BLaER1 (cell line): ENCODE measurements at regions not wholly inside any gene's neighbourhood (a gene's known extent, or its start where the extent isn't known, plus 50 kb on each side); places are given as distances from the start of the nearest gene placed in this dataset.

Experiments used
- H3K27ac ChIP-seq: shearing (Covaris generic); formaldehyde crosslinking; 2 replicates; pipeline ENCODE4 v1.8.1; 2022
- H3K27me3 ChIP-seq: shearing (Covaris generic); formaldehyde crosslinking; 2 replicates; pipeline ENCODE4 v1.8.1; 2022
- H3K36me3 ChIP-seq: shearing (Covaris generic); formaldehyde crosslinking; 2 replicates; pipeline ENCODE4 v1.8.1; 2022
- H3K4me1 ChIP-seq: shearing (Covaris generic); formaldehyde crosslinking; 2 replicates; pipeline ENCODE4 v1.8.1; 2022
- H3K4me2 ChIP-seq: shearing (Covaris generic); formaldehyde crosslinking; 2 replicates; pipeline ENCODE4 v1.8.1; 2022
- H3K4me3 ChIP-seq: shearing (Covaris generic); formaldehyde crosslinking; 2 replicates; pipeline ENCODE4 v1.8.1; 2022
- H3K9ac ChIP-seq: shearing (Covaris generic); formaldehyde crosslinking; 2 replicates; pipeline ENCODE4 v1.8.1; 2022
- H3K9me3 ChIP-seq: shearing (Covaris generic); formaldehyde crosslinking; 2 replicates; pipeline ENCODE4 v1.8.1; 2022
- H4K20me1 ChIP-seq: shearing (Covaris generic); formaldehyde crosslinking; 2 replicates; pipeline ENCODE4 v1.8.1; 2022
- Cebpa-rat ChIP-seq: shearing (Covaris generic); IDR thresholded peaks from 2 replicates; pipeline ENCODE4 v1.8.1; 2022

- H3K36me3 ChIP-seq = no peaks in the 10 kb centered on the region
- no peak for TF ChIP-seq Cebpa-rat
- H3K4me2 ChIP-seq = no peak overlapping the region
- no peaks in the 10 kb centered on the region for H3K9me3 ChIP-seq
- H3K4me3 ChIP-seq = no peak overlapping the region
- H3K9ac ChIP-seq = no peak overlapping the region
- H3K27ac ChIP-seq = no peak overlapping the region
- H3K4me1 ChIP-seq = no peaks in the 10 kb centered on the region
- H4K20me1 ChIP-seq = no peaks in the 10 kb centered on the region
- H3K27me3 ChIP-seq = no peaks in the 10 kb centered on the region
Measured at GRCh38 chr2:224242561-224242960, 159.3 kb downstream of the FAM124B start.

DNA sequence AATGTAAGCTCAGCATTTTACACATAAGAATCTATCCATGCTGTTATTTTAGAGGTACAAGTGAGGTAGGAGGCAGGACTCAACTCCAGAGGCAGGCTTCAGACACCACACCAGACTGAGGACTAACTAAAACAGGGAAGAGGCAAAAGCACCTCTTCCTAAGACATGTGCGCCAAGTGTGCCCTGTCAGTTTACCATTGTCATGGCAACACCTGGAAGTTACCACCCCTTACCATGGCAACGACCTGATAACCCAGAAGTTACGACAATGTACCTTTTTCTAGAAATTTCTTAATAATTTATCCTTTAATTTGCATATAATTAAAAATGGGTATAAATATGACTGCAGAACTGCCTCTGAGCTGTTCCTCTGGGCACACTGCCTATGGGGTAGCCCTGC is 160.1 kb downstream of the FAM124B start:
- H3K4me3 ChIP-seq = no peak overlapping the region
- TF ChIP-seq Cebpa-rat = no peak
- no peaks in the 10 kb centered on the region for H3K27me3 ChIP-seq

GRCh38 chr2:224241001-224241400 is 160.9 kb downstream of the FAM124B start:
- H4K20me1 ChIP-seq = no peaks in the 10 kb centered on the region
- no peak overlapping the region for H3K27ac ChIP-seq
- no peaks in the 10 kb centered on the region for H3K36me3 ChIP-seq
- no peaks in the 10 kb centered on the region for H3K4me1 ChIP-seq
- H3K4me2 ChIP-seq = no peak overlapping the region
- no peak overlapping the region for H3K4me3 ChIP-seq
- H3K9ac ChIP-seq = no peak overlapping the region
- H3K27me3 ChIP-seq = no peaks in the 10 kb centered on the region
- no peaks in the 10 kb centered on the region for H3K9me3 ChIP-seq
- TF ChIP-seq Cebpa-rat = no peak

More for the DNA sequence above, 160.1 kb downstream of the FAM124B start:
- Histone ChIP-seq H4K20me1 (no peaks in the 10 kb centered on the region), H3K9ac (no peak overlapping the region), H3K36me3 (no peaks in the 10 kb centered on the region), H3K4me1 (no peaks in the 10 kb centered on the region), H3K27ac (no peak overlapping the region), H3K4me2 (no peak overlapping the region), H3K9me3 (no peaks in the 10 kb centered on the region)

DNA sequence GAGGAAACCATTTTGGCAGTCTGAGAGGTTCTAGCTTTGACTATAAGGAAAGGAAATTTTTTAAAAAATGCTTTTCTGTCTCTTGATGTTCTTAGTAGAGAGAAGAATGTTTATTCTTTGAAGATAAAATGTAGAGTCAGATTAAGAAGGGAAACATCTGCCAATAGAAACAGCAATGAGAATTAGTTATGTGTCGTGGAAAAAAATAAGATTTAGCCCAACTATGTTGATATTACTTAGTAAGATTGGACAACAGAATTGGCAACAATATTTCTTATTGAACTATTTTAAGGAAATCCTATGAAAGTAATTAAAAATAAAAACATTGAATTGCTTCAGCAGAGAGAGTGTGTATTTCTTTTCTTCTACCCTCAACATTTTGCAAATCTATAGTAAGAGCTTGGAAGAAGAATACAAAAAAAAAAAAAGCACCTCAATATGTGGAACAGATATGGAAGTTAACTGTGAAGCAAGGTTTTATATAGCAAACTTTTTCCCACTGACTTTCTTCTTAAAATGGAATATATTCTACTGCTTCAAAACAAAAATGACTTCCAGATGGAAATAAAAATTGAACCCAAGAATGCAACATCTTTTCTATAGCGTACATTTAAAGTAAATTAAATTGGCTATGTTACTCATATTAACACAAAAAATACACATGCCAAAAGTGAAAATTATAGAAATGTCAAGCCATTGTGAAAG is 177.9 kb downstream of the FAM124B start:
- H3K27ac ChIP-seq = no peak overlapping the region
- H3K36me3 ChIP-seq = no peaks in the 10 kb centered on the region
- no peaks in the 10 kb centered on the region for H4K20me1 ChIP-seq
- no peak overlapping the region for H3K4me2 ChIP-seq
- no peaks in the 10 kb centered on the region for H3K9me3 ChIP-seq
- no peak overlapping the region for H3K9ac ChIP-seq
- no peak for TF ChIP-seq Cebpa-rat
- H3K27me3 ChIP-seq = no peaks in the 10 kb centered on the region
- H3K4me1 ChIP-seq = peaks cover 7% of the 10 kb centered on the region
- H3K4me3 ChIP-seq = no peak overlapping the region

GRCh38 chr2:224222974-224223373 is 178.9 kb downstream of the FAM124B start:
- Histone ChIP-seq H3K27me3 (no peaks in the 10 kb centered on the region), H4K20me1 (no peaks in the 10 kb centered on the region), H3K36me3 (no peaks in the 10 kb centered on the region), H3K4me3 (no peak overlapping the region), H3K9me3 (no peaks in the 10 kb centered on the region), H3K27ac (no peak overlapping the region), H3K4me2 (peak overlapping the region; percentile 32), H3K9ac (no peak overlapping the region), H3K4me1 (peaks cover 7% of the 10 kb centered on the region)
- TF ChIP-seq Cebpa-rat = no peak

DNA sequence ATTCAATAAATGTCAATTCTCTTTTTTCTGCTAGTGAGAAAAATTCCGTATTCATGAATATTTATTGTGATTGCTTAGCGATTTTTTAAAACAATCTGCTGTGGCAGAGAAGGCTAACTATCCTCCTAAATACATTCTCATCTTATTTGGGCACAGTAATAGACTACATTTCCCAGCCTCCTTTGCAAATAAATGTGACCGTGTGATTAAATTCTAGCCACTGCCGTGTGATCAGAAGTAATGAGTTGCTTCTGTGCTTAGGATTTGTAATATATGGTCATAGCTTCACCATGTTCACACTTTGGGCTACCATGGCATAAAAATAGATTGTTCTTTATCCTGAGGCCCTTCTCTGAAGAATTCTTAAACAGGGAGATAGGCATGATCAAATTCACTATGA is 179.6 kb downstream of the FAM124B start:
- no peak overlapping the region for H3K27ac ChIP-seq
- peaks cover 7% of the 10 kb centered on the region for H3K4me1 ChIP-seq
- H3K27me3 ChIP-seq = no peaks in the 10 kb centered on the region
- no peak overlapping the region for H3K4me3 ChIP-seq
- no peak for TF ChIP-seq Cebpa-rat
- no peak overlapping the region for H3K9ac ChIP-seq
- H3K4me2 ChIP-seq = no peak overlapping the region
- no peaks in the 10 kb centered on the region for H3K36me3 ChIP-seq
- H4K20me1 ChIP-seq = no peaks in the 10 kb centered on the region
- no peaks in the 10 kb centered on the region for H3K9me3 ChIP-seq

DNA sequence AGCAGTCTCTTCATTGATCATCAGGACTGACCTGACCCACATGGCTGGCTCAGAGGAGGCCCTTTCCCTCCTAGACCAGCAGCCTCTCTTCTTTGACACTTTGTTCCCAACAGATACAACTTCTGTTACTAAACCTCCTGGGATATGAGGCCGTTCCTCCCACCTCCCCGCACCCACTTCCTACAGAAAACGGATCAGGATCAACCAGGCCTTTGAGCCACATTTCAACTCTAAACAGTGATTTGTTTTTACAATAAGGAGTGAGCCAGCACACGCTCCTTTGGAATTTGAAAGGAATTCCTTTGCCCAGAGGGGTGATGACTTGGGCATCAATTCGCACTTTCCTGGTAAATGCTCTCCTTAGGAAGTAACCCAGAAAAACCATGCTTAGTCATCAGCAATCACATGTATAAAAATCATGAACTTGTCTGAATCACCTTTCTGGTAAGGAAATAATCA is 180.4 kb downstream of the FAM124B start:
- H3K4me1 ChIP-seq = peaks cover 7% of the 10 kb centered on the region
- no peaks in the 10 kb centered on the region for H3K27me3 ChIP-seq
- no peaks in the 10 kb centered on the region for H3K9me3 ChIP-seq
- no peak overlapping the region for H3K4me2 ChIP-seq
- H4K20me1 ChIP-seq = no peaks in the 10 kb centered on the region
- H3K4me3 ChIP-seq = no peak overlapping the region
- no peak overlapping the region for H3K9ac ChIP-seq
- H3K27ac ChIP-seq = no peak overlapping the region
- no peaks in the 10 kb centered on the region for H3K36me3 ChIP-seq
- no peak for TF ChIP-seq Cebpa-rat

- Histone ChIP-seq H3K27me3 (no peaks in the 10 kb centered on the region), H3K9ac (no peak overlapping the region), H3K36me3 (no peaks in the 10 kb centered on the region), H3K4me1 (peaks cover 7% of the 10 kb centered on the region), H3K4me2 (no peak overlapping the region), H4K20me1 (no peaks in the 10 kb centered on the region), H3K9me3 (no peaks in the 10 kb centered on the region), H3K4me3 (no peak overlapping the region), H3K27ac (no peak overlapping the region)
- no peak for TF ChIP-seq Cebpa-rat
Measured at GRCh38 chr2:224220586-224221255, 181.2 kb downstream of the FAM124B start.

DNA sequence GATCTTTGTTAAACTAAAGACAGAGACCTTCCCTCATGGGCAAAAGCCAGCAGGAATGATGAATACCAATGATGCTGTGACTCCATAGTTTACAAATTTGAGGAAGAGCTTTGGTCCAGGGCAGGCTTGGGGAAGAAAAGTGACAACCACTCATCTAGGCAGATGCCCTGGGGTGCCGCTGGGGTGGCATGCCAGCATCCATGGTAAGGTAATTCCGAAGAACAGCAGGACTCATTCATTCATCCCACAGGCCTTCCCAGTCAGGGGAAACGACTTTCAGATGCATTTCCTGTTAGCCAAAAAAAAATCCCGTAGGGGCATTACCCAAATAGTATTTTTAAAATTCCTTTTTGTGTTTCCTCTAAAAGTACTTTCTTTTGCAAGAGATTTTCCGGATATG is 180.7 kb upstream of the SERPINE2 start:
- H3K9ac ChIP-seq = no peak overlapping the region
- H3K27me3 ChIP-seq = no peaks in the 10 kb centered on the region
- no peak for TF ChIP-seq Cebpa-rat
- H3K4me2 ChIP-seq = no peak overlapping the region
- H3K4me1 ChIP-seq = peaks cover 7% of the 10 kb centered on the region
- H3K27ac ChIP-seq = no peak overlapping the region
- no peaks in the 10 kb centered on the region for H3K9me3 ChIP-seq
- H3K4me3 ChIP-seq = no peak overlapping the region
- H4K20me1 ChIP-seq = no peaks in the 10 kb centered on the region
- no peaks in the 10 kb centered on the region for H3K36me3 ChIP-seq

DNA sequence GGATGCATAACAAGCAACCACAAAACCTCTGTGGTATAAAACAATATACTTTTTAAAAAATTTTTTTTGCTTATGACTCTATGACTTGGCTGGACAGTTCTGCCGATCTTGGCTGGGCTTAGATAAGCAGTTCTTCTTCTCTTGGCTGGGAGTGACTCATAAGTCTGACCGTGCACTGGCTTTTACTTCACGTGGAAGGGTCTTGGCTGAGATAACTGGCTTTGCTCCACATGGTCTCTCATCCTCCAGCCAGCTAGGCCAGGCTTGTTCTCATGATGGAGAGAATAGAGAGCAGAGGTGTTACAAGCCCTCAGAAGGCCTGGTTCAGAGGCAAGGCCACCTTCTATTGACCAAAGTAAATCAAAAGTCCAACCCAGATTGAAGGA is 178.9 kb upstream of the SERPINE2 start:
- Histone ChIP-seq H3K4me1 (peaks cover 6% of the 10 kb centered on the region), H3K27ac (no peak overlapping the region), H3K9me3 (no peaks in the 10 kb centered on the region), H3K9ac (no peak overlapping the region), H3K36me3 (no peaks in the 10 kb centered on the region), H3K4me2 (no peak overlapping the region), H3K4me3 (no peak overlapping the region), H3K27me3 (no peaks in the 10 kb centered on the region), H4K20me1 (no peaks in the 10 kb centered on the region)
- TF ChIP-seq Cebpa-rat = no peak
